Rectal smooth muscle tissue (tissue), 1 donor: ENCODE measurements at regions not wholly inside any gene's neighbourhood (a gene's known extent, or its start where the extent isn't known, plus 50 kb on each side); places are given as distances from the start of the nearest gene placed in this dataset.

Source experiments
- H3K27ac ChIP-seq: one replicate; pipeline ENCODE4 v1.7.0; 2013; ENCODE audit warnings: low read depth, low read length, inconsistent platforms
- H3K27me3 ChIP-seq: one replicate; pipeline ENCODE4 v1.7.0; 2013; ENCODE audit warnings: low read length; ENCODE audit not compliant: control insufficient read depth, insufficient read depth
- H3K36me3 ChIP-seq: one replicate; pipeline ENCODE4 v1.7.0; 2013; ENCODE audit warnings: low read length; ENCODE audit not compliant: control insufficient read depth, insufficient read depth
- H3K4me1 ChIP-seq: one replicate; pipeline ENCODE4 v1.7.0; 2013; ENCODE audit warnings: low read length; ENCODE audit not compliant: control insufficient read depth, insufficient read depth
- H3K4me3 ChIP-seq: one replicate; pipeline ENCODE4 v1.7.0; 2013; ENCODE audit warnings: low read length
- H3K9ac ChIP-seq: one replicate; pipeline ENCODE4 v1.7.0; 2013; ENCODE audit warnings: low read length

DNA sequence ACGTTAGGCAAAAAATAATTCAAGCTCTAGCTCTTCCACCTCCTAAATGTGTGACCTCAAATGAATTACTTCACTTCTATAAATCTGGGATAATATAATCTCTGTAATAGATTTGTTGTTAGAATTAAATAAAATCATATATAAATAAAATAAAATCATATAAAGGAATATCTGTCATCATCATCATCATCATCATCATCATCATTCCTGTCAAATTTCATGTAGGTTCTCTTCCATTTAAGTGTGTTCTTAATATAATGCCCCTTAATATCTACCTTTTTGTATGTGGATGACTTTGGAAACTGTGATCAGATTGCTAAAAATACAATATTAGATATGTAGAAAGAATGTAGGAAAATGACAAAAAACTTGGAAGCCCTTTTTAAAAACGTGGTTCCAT, 621.0 kb downstream of the ADGRL2 start:
- H3K4me1 ChIP-seq: no peaks in the 10 kb centered on the region
- H3K27me3 ChIP-seq: no peaks in the 10 kb centered on the region
- no peak overlapping the region for H3K27ac ChIP-seq
- no peak overlapping the region for H3K9ac ChIP-seq
- H3K36me3 ChIP-seq: no peaks in the 10 kb centered on the region
- H3K4me3 ChIP-seq: no peak overlapping the region

DNA sequence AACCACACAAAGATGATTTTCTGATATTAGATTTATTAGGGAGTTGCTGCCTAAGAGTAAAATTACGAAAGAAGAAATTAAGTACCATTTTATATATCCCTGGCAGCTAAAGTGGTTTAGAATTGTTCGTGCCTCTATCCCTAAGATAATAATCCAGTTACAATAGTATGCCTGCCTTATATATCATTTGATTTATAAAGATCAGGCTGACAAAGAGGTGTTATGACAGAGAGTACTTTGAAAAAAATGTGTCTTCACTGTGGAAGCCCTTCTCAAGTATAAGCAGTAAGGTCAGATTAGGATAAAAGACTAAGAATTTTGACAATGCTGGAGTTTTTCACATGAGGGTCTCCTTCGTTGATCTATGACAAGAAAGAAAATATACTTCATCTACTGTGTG, 619.9 kb downstream of the ADGRL2 start:
- H3K4me3 ChIP-seq: no peak overlapping the region
- H3K4me1 ChIP-seq: no peaks in the 10 kb centered on the region
- H3K9ac ChIP-seq: no peak overlapping the region
- H3K27ac ChIP-seq: no peak overlapping the region
- H3K36me3 ChIP-seq: no peaks in the 10 kb centered on the region
- no peaks in the 10 kb centered on the region for H3K27me3 ChIP-seq

DNA sequence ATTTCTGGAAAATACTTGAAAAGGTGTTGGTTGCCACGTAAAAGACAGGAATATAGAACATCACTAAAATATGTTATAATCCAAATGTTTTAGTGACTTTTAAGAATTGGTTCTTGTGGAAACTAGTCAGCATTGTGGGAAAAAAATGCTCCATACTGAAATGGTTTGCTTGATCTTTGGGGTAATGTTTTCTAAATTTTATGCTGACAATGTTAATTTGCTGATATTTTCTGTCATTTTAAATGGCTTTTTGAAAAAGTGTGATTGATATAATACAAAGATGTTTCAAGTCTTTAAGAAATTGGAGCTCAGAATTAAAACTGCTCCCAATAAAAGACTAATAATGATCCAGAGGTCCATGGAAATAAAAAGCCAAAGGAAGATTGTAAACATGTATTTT, 610.9 kb downstream of the ADGRL2 start:
- Histone ChIP-seq H3K27me3 (no peaks in the 10 kb centered on the region), H3K9ac (no peak overlapping the region), H3K4me3 (no peak overlapping the region), H3K36me3 (no peaks in the 10 kb centered on the region), H3K4me1 (no peaks in the 10 kb centered on the region), H3K27ac (no peak overlapping the region)

DNA sequence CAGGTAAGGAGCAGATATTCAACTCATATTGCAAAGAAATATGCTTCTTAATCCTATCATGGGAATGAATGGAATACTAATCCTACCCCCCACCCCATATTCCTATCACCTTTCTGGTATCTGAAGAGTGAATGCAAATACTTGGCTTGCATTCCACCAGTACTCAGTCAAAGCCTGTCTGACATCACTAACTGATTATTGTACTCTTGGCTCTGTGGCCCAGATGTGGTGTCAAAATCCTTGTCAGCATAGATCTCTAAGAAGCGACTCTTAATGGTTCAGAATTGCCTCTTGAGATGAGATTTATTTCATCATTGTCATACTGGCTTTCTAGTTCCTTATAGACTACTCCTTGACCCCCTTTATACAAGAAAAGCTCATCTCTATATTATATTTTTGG, 604.6 kb downstream of the ADGRL2 start:
- Histone ChIP-seq H3K9ac (no peak overlapping the region), H3K27ac (no peak overlapping the region), H3K27me3 (no peaks in the 10 kb centered on the region), H3K4me3 (no peak overlapping the region), H3K4me1 (no peaks in the 10 kb centered on the region), H3K36me3 (no peaks in the 10 kb centered on the region)

DNA sequence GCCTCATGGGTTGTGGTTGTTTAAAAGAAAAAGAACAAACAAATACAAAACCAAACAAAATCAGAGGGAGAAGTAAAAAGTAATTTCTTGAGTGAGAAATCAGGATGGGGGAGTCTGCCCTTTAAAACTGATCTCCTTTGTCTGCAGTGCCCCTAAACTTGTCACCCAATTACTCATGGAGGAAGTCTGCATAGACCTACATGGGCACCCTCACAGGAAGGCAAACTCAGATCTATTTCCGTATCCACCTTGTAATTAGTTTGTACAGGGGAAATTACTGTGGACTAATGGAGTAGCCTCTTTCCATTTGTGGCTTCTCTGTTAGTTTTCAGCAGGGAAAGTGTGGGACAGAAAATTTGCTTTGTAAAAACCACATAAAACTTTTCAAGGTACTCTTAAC, 600.4 kb downstream of the ADGRL2 start:
- Histone ChIP-seq H3K36me3 (no peaks in the 10 kb centered on the region), H3K9ac (no peak overlapping the region), H3K4me1 (no peaks in the 10 kb centered on the region), H3K27ac (no peak overlapping the region), H3K4me3 (no peak overlapping the region), H3K27me3 (no peaks in the 10 kb centered on the region)

DNA sequence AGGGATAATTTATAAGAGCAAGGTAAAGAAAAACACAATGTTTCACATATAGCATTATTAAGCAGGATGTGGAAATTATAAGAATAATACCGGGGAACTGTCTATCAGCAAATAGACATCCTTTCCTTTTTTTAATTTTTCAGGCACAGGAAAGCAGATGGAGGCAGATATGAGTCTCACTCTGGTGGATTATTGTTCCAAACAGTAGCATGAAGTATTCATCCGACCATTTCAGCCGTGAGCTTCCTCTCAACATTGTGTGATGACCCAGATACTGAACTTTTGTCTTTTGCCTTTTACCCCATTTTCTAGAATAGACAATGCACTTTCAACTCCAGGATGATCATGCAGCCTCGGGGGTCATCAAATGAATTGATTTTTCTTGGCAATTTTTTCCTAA, 599.8 kb downstream of the ADGRL2 start:
- no peak overlapping the region for H3K9ac ChIP-seq
- no peak overlapping the region for H3K4me3 ChIP-seq
- no peaks in the 10 kb centered on the region for H3K36me3 ChIP-seq
- no peaks in the 10 kb centered on the region for H3K27me3 ChIP-seq
- no peaks in the 10 kb centered on the region for H3K4me1 ChIP-seq
- no peak overlapping the region for H3K27ac ChIP-seq

DNA sequence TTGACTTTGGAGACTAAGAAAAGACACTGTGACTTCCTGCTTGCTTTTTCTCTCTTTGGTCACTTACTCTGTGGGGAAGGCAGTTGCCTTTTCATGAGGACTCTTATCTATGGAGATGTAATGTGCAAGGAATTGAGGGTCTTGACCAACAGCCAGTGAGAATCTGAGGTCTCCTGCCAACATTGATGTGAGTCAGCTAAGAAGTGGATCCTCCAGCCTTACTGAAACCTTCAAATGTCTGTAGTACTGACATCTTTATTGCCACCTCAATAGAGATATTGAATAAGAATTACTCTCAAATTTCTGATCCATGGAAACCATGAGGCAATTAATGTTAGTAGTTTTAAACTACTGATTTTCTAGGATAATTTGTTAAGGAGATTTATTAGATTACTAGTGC, 598.4 kb downstream of the ADGRL2 start:
- no peak overlapping the region for H3K4me3 ChIP-seq
- no peaks in the 10 kb centered on the region for H3K36me3 ChIP-seq
- H3K27ac ChIP-seq: no peak overlapping the region
- H3K4me1 ChIP-seq: no peaks in the 10 kb centered on the region
- H3K27me3 ChIP-seq: no peaks in the 10 kb centered on the region
- no peak overlapping the region for H3K9ac ChIP-seq

DNA sequence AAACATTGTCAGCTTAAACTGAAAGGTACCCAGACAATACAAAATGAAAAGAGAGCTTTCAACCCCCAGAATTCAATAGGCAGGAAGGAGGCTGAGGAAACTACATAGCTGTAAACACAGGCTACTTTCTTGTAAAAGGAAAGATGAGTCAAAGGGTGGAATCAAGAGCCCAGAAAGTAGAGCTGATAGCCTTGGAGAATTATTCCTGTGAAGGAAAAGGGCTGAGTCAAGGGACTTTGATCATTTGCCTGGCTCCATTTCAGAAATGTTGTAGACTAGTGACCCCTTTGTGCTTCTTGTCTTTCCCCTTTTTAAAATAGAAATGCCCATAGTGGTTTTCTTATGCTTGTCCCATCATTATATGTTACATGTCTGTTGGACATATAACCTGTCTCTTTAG, 597.6 kb downstream of the ADGRL2 start:
- Histone ChIP-seq H3K27ac (no peak overlapping the region), H3K27me3 (no peaks in the 10 kb centered on the region), H3K4me3 (no peak overlapping the region), H3K9ac (no peak overlapping the region), H3K36me3 (no peaks in the 10 kb centered on the region), H3K4me1 (no peaks in the 10 kb centered on the region)

DNA sequence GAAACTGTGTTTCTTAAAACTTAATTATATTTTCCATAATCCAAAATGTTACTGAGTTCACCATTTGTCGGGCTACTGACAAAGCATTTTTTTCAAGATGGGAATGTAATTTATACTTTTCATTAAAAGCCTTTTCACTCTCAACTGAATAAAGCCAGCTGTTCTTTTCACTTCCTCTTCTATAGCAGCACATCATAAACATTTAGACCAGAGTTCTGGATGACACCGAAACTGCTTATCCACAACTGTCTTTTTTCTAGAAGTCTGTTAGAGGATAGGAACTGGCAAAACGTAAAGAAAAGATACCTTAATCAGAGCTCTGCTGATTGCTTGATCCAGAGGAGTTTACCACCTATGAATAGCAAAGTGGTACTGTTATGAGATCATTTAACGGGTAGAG, 594.7 kb downstream of the ADGRL2 start:
- H3K27ac ChIP-seq: no peak overlapping the region
- H3K4me1 ChIP-seq: no peaks in the 10 kb centered on the region
- no peak overlapping the region for H3K4me3 ChIP-seq
- no peaks in the 10 kb centered on the region for H3K27me3 ChIP-seq
- no peaks in the 10 kb centered on the region for H3K36me3 ChIP-seq
- H3K9ac ChIP-seq: no peak overlapping the region

DNA sequence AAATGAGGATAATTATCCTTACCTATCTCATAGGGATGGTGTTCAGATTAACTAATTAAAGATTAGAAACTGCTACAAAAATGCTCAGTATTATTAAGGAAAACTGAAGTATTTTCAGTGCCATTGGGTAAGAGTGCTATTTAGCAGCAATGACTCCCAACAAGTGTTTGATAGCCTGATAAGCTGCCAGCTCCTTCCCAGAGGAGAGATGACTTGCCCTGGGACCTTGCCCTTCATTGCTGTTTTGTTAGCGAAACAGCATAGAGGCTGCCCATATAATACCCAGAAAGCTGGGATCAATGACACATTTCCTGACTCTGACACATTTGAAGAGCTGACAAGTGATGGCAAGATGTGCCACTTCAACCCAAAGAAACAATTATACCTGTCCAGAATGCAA, 592.2 kb downstream of the ADGRL2 start:
- H3K36me3 ChIP-seq: no peaks in the 10 kb centered on the region
- no peaks in the 10 kb centered on the region for H3K4me1 ChIP-seq
- no peak overlapping the region for H3K27ac ChIP-seq
- no peaks in the 10 kb centered on the region for H3K27me3 ChIP-seq
- no peak overlapping the region for H3K9ac ChIP-seq
- no peak overlapping the region for H3K4me3 ChIP-seq

DNA sequence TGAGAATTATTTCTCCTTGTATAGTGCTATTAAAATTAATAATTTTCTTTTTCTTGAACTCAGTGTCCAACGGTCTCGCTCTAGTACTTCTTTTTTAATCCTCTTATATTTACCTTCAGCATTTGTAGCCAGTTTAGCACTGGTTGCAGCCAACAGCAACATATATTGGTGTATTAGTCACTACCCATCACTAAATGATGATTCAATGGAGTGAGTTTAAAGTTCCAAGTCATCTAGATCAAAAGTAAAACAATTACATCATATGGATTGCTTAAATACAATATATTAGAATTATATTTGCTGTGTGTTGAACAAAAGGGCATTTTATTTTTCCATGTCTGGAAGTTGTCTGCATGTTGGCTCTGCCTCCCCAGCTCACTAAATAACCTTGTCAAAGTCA, 591.8 kb downstream of the ADGRL2 start:
- H3K9ac ChIP-seq: no peak overlapping the region
- no peaks in the 10 kb centered on the region for H3K4me1 ChIP-seq
- no peaks in the 10 kb centered on the region for H3K36me3 ChIP-seq
- no peaks in the 10 kb centered on the region for H3K27me3 ChIP-seq
- H3K4me3 ChIP-seq: no peak overlapping the region
- no peak overlapping the region for H3K27ac ChIP-seq

DNA sequence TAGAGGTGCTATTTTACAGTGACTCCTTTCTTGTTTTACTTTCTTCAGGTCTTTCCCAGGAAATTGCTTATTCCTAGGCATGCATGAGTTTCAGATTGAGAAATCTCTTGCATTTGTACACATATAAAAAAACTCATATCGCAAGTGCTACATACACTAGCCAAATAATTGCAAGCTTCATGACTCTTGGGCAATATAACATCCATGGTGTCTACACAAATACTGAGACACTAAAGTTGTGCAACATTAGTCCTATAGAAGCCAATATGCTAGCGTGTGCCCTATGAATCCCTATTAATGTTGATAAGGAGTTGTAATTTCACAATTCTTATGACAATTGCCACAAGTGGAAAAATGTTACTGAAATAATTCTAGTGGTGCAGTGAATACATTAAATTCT, 591.0 kb downstream of the ADGRL2 start:
- H3K9ac ChIP-seq: no peak overlapping the region
- H3K27ac ChIP-seq: no peak overlapping the region
- no peaks in the 10 kb centered on the region for H3K36me3 ChIP-seq
- H3K4me3 ChIP-seq: no peak overlapping the region
- H3K27me3 ChIP-seq: no peaks in the 10 kb centered on the region
- no peaks in the 10 kb centered on the region for H3K4me1 ChIP-seq

DNA sequence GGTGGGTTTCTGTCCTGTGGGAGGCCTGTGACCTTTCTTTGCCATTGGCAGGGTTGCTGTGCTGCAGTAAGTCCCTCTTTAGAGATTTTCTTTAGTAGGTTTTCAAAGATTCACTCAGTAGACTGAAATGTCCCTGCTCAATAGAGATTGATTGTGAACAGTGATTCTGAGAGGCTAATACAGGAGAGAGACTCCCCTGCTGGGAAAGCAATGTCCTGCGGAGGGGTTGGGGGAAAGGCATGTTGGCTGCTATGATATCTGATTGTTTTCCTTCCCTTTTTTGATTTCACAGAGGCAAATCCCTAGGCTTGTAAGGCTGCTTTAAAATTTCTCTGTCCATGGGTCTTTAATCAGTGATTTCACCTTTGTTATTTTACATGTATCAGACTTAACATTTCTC, 589.9 kb downstream of the ADGRL2 start:
- Histone ChIP-seq H3K9ac (no peak overlapping the region), H3K27ac (no peak overlapping the region), H3K27me3 (no peaks in the 10 kb centered on the region), H3K36me3 (no peaks in the 10 kb centered on the region), H3K4me3 (no peak overlapping the region), H3K4me1 (no peaks in the 10 kb centered on the region)

DNA sequence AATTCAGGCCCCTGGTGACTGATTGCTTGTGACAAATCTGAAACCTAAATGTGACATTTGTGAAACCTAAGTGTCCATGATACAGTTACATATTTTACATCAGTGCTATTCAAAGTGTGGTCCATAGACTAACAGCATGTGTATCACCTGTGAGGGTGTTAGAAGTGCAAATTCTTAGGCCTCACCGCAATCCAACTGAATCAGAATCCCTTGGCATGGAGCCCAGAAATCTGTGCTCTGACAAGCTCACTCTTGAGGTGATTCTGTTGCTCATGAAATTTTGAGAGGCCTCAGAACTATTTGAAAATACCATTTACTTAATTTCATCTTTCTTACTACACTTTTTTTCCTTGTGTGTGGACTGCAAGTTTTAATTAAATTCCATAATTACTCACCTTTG, 587.9 kb downstream of the ADGRL2 start:
- no peak overlapping the region for H3K4me3 ChIP-seq
- no peak overlapping the region for H3K9ac ChIP-seq
- H3K4me1 ChIP-seq: no peaks in the 10 kb centered on the region
- no peaks in the 10 kb centered on the region for H3K36me3 ChIP-seq
- H3K27ac ChIP-seq: no peak overlapping the region
- H3K27me3 ChIP-seq: no peaks in the 10 kb centered on the region
